ENCODE measurements at regions not wholly inside any gene's neighbourhood (a gene's known extent, or its start where the extent isn't known, plus 50 kb on each side); places are given as distances from the start of the nearest gene placed in this dataset.
A peak's percentile ranks its signal among the peaks of the same experiment; 100 is the strongest.

- DNase-seq (no peak), ATAC-seq (no peak)
- Mint-ChIP-seq H3K9me3 (ENCODE audit: low read depth) (peaks cover 14% of the 10 kb centered on the region), H3K4me3 (no peak overlapping the region), H3K4me1 (no peaks in the 10 kb centered on the region), H3K27me3 (no peaks in the 10 kb centered on the region), H3K36me3 (no peaks in the 10 kb centered on the region), H3K27ac (no peak overlapping the region)
- CTCF ChIA-PET: no interaction called here
Observed at GRCh38 chr15:54859982-54860381, 336.8 kb downstream of the RSL24D1 start.

DNA sequence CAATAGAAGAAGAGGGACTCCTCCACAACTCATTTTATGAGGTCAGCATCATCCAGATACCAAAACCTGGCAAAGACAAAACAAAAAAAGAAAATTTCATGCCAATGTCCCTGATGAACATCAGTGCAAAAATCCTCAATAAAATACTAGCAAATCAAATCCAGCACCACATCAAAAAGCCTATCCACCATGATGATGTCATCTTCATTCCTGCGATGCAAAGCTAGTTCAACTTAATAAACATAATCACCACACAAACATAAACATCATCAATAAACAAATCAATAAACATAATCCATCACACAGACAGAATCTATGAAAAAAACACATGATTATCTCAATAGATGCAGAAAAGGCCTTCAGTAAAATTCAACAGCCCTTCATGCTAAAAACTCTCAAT lies 342.1 kb downstream of the RSL24D1 start:
- Mint-ChIP-seq H3K4me1 (no peaks in the 10 kb centered on the region), H3K27ac (no peak overlapping the region)
- CTCF ChIA-PET: no interaction called here

GRCh38 chr15:54850101-54850500 lies 346.6 kb downstream of the RSL24D1 start:
- peaks cover 3% of the 10 kb centered on the region for H3K9me3 Mint-ChIP-seq (ENCODE audit: low read depth)

More for the DNA sequence above, 342.1 kb downstream of the RSL24D1 start:
- no peak for DNase-seq
- H3K27me3 Mint-ChIP-seq: no peaks in the 10 kb centered on the region
- no peak overlapping the region for H3K4me3 Mint-ChIP-seq
- no peak for ATAC-seq
- H3K9me3 Mint-ChIP-seq (ENCODE audit: low read depth): peaks cover 11% of the 10 kb centered on the region
- no peaks in the 10 kb centered on the region for H3K36me3 Mint-ChIP-seq

GRCh38 chr15:54843006-54843405 lies 353.7 kb downstream of the RSL24D1 start:
- ATAC-seq (no peak), DNase-seq (no peak)
- H3K9me3 Mint-ChIP-seq (ENCODE audit: low read depth): no peaks in the 10 kb centered on the region
- H3K4me3 Mint-ChIP-seq: no peak overlapping the region
- no peak overlapping the region for H3K27ac Mint-ChIP-seq
- CTCF ChIA-PET: no interaction called here
- H3K27me3 Mint-ChIP-seq: peaks cover 8% of the 10 kb centered on the region
- no peaks in the 10 kb centered on the region for H3K4me1 Mint-ChIP-seq
- H3K36me3 Mint-ChIP-seq: no peaks in the 10 kb centered on the region

More at GRCh38 chr15:54850101-54850500, 346.6 kb downstream of the RSL24D1 start:
- H3K4me1 Mint-ChIP-seq: no peaks in the 10 kb centered on the region
- H3K27ac Mint-ChIP-seq: no peak overlapping the region
- DNase-seq (no peak), ATAC-seq (no peak)
- no peak overlapping the region for H3K4me3 Mint-ChIP-seq
- CTCF ChIA-PET: no interaction called here
- H3K27me3 Mint-ChIP-seq: no peaks in the 10 kb centered on the region
- H3K36me3 Mint-ChIP-seq: no peaks in the 10 kb centered on the region

- Mint-ChIP-seq H3K36me3 (no peaks in the 10 kb centered on the region), H3K4me3 (no peak overlapping the region), H3K27ac (no peak overlapping the region), H3K27me3 (peaks cover 11% of the 10 kb centered on the region), H3K4me1 (no peaks in the 10 kb centered on the region), H3K9me3 (ENCODE audit: low read depth) (no peaks in the 10 kb centered on the region)
- ATAC-seq: no peak
- CTCF ChIA-PET: no interaction called here
- no peak for DNase-seq
Observed at GRCh38 chr15:54841701-54842305, 354.9 kb downstream of the RSL24D1 start.

- Mint-ChIP-seq H3K9me3 (ENCODE audit: low read depth) (no peaks in the 10 kb centered on the region), H3K4me1 (peaks cover 8% of the 10 kb centered on the region), H3K27ac (no peak overlapping the region), H3K36me3 (no peaks in the 10 kb centered on the region), H3K27me3 (peaks cover 11% of the 10 kb centered on the region), H3K4me3 (no peak overlapping the region)
- DNase-seq: no peak
- ATAC-seq: no peak
- CTCF ChIA-PET: no interaction called here
Observed at GRCh38 chr15:54840621-54841398, 355.9 kb downstream of the RSL24D1 start.

DNA sequence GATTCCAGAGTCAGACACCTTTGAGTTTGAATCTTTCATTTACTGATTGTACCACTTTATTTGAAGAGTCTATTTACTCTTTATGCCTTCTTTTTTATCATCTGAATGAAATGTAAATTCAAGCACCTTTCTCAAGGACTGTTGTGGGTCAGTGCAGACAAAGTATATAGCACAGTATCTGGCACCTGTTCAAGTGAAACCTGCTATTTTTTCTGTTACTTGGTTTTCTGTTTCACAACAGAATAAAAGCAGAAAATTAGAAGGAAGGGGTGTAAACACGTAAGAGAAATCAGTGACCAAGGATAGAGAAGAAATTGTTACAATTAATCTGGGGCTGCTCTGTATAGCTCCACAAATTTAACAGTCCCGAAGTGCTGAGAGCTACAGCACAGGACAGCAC lies 357.4 kb downstream of the RSL24D1 start:
- no peaks in the 10 kb centered on the region for H3K36me3 Mint-ChIP-seq
- no peak overlapping the region for H3K27ac Mint-ChIP-seq
- no peaks in the 10 kb centered on the region for H3K9me3 Mint-ChIP-seq (ENCODE audit: low read depth)
- DNase-seq: no peak
- no peak for ATAC-seq
- CTCF ChIA-PET: no interaction called here
- H3K27me3 Mint-ChIP-seq: peaks cover 11% of the 10 kb centered on the region
- peaks cover 14% of the 10 kb centered on the region for H3K4me1 Mint-ChIP-seq
- H3K4me3 Mint-ChIP-seq: no peak overlapping the region

GRCh38 chr15:54836052-54836795 lies 360.5 kb downstream of the RSL24D1 start:
- H3K27ac Mint-ChIP-seq: no peak overlapping the region
- H3K4me1 Mint-ChIP-seq: peaks cover 16% of the 10 kb centered on the region
- H3K27me3 Mint-ChIP-seq: peaks cover 11% of the 10 kb centered on the region
- peak; percentile 45 for ATAC-seq
- no peaks in the 10 kb centered on the region for H3K9me3 Mint-ChIP-seq (ENCODE audit: low read depth)
- H3K36me3 Mint-ChIP-seq: no peaks in the 10 kb centered on the region
- CTCF ChIA-PET: no interaction called here
- no peak for DNase-seq
- no peak overlapping the region for H3K4me3 Mint-ChIP-seq

GRCh38 chr15:54829821-54830220 lies 366.9 kb downstream of the RSL24D1 start:
- H3K4me1 Mint-ChIP-seq: peaks cover 2% of the 10 kb centered on the region
- CTCF ChIA-PET: no interaction called here

DNA sequence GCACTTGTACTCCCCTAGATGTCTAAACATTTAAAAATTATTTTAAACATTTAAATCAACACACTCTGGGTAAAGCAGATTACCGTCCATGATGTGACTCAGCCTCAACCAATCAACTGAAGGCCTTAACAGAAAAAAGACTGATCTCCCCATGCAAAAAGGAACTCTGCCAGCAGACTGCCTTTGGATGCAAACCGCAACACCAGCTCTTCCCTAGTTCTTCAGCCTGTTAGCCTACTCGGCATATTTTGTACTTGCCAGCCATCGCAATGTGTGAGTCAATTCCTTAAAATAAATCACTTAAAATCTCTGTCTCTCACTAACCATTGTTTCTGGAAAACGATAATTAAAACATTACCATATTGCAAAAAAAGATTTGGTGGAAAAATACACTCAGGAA lies 375.9 kb downstream of the RSL24D1 start:
- no peak overlapping the region for H3K4me3 Mint-ChIP-seq
- CTCF ChIA-PET: no interaction called here
- H3K4me1 Mint-ChIP-seq: no peaks in the 10 kb centered on the region
- ATAC-seq (no peak), DNase-seq (no peak)
- no peaks in the 10 kb centered on the region for H3K27me3 Mint-ChIP-seq
- H3K36me3 Mint-ChIP-seq: no peaks in the 10 kb centered on the region
- H3K27ac Mint-ChIP-seq: no peak overlapping the region
- no peaks in the 10 kb centered on the region for H3K9me3 Mint-ChIP-seq (ENCODE audit: low read depth)

More at GRCh38 chr15:54829821-54830220, 366.9 kb downstream of the RSL24D1 start:
- Mint-ChIP-seq H3K36me3 (no peaks in the 10 kb centered on the region), H3K4me3 (no peak overlapping the region), H3K9me3 (ENCODE audit: low read depth) (no peaks in the 10 kb centered on the region), H3K27me3 (no peaks in the 10 kb centered on the region), H3K27ac (no peak overlapping the region)
- DNase-seq (no peak), ATAC-seq (no peak)

GRCh38 chr15:54820098-54820497 lies 376.6 kb downstream of the RSL24D1 start:
- no peaks in the 10 kb centered on the region for H3K9me3 Mint-ChIP-seq (ENCODE audit: low read depth)

GRCh38 chr15:54816401-54816800 lies 380.3 kb downstream of the RSL24D1 start:
- H3K9me3 Mint-ChIP-seq (ENCODE audit: low read depth): no peaks in the 10 kb centered on the region
- no peaks in the 10 kb centered on the region for H3K27me3 Mint-ChIP-seq
- ATAC-seq: no peak
- no peak overlapping the region for H3K27ac Mint-ChIP-seq
- DNase-seq: no peak
- no peaks in the 10 kb centered on the region for H3K4me1 Mint-ChIP-seq
- CTCF ChIA-PET: no interaction called here
- H3K4me3 Mint-ChIP-seq: no peak overlapping the region
- H3K36me3 Mint-ChIP-seq: no peaks in the 10 kb centered on the region

More at GRCh38 chr15:54820098-54820497, 376.6 kb downstream of the RSL24D1 start:
- Mint-ChIP-seq H3K4me1 (no peaks in the 10 kb centered on the region), H3K4me3 (no peak overlapping the region), H3K27ac (no peak overlapping the region), H3K36me3 (no peaks in the 10 kb centered on the region), H3K27me3 (no peaks in the 10 kb centered on the region)
- CTCF ChIA-PET: no interaction called here
- ATAC-seq: no peak
- no peak for DNase-seq

DNA sequence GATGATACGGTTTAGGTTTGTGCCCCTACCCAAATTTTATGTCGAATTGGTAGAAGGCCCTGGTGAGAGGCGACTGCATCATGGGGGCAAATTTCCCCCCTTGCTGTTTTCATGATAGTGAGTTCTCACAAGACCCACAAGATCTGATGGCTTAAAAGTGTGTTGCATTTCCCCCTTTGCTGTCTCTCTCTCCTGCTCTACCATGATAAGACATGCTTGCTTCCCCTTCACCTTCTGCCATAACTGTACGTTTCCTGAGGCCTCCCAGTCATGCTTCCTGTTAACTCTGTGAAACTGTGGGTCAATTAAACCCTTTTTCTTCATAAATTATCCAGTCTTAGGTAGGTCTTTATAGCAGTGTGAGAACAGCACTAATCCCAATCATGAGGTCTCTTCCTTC lies 381.2 kb downstream of the RSL24D1 start:
- ATAC-seq: no peak
- Mint-ChIP-seq H3K9me3 (ENCODE audit: low read depth) (no peaks in the 10 kb centered on the region), H3K4me1 (no peaks in the 10 kb centered on the region), H3K27me3 (no peaks in the 10 kb centered on the region), H3K36me3 (no peaks in the 10 kb centered on the region), H3K27ac (no peak overlapping the region), H3K4me3 (no peak overlapping the region)
- CTCF ChIA-PET: no interaction called here
- DNase-seq: no peak

DNA sequence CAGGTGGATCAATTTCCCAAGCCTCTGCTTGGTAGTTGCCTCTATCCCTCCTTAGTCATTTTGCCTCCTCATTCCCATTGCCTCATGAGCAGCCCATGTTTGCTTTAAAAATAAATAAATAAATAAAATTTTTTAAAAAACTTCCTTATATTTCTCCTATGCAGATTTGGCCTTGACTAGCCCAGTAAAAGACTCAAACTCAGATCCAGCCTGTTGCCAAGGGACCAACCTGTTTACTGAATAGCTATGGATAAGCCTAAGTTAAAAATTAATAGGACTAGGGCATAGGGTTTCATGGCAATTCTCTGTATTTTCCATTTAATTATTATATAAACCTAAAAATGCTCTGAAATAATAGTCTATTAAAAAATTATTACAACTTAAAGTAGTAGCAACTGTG lies 384.4 kb downstream of the RSL24D1 start:
- Mint-ChIP-seq H3K27ac (no peak overlapping the region), H3K27me3 (no peaks in the 10 kb centered on the region), H3K36me3 (no peaks in the 10 kb centered on the region), H3K4me3 (no peak overlapping the region), H3K4me1 (no peaks in the 10 kb centered on the region), H3K9me3 (ENCODE audit: low read depth) (no peaks in the 10 kb centered on the region)
- DNase-seq: no peak
- CTCF ChIA-PET: no interaction called here
- no peak for ATAC-seq

Data from activated CD8-positive, alpha-beta memory T cell treated with anti-CD3 and anti-CD28 coated beads, Interleukin-2, amount 10 ng/mL, durations not matched to agents 7 days and 5 days (primary cell).